ENCODE measurements at regions not wholly inside any gene's neighbourhood (a gene's known extent, or its start where the extent isn't known, plus 50 kb on each side); places are given as distances from the start of the nearest gene placed in this dataset.
A peak's percentile ranks its signal among the peaks of the same experiment; 100 is the strongest.

DNA sequence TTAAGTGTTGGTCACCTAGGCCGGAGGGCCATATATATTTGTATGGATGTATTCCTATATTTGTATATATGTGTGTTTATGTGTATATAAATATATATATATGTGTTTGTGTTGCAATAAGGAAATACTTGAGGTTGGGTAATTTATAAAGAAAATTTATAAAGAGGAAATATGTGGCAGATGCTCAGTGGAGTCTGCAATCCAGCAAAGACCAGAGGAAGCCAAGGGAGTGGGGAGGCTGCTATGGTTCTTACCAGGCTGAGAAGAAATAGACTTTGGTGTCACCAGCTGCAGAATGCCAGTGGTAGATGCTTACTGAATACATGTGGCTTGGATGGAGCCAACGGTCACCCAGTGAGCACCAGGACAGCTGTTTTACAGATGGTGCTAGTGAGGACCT lies 97.4 kb upstream of the ELOVL5 start:
- no peak for TF ChIP-seq CTCF (IDR thresholded peaks at IDR 0.05; ENCODE audit: control insufficient read depth, insufficient read depth, low read depth, low read length, missing control alignments)
- no peak overlapping the region for H3K4me3 ChIP-seq (ENCODE audit: control insufficient read depth, low read depth, low read length)
- DNase-seq (ENCODE audit: low read depth) = no peak

DNA sequence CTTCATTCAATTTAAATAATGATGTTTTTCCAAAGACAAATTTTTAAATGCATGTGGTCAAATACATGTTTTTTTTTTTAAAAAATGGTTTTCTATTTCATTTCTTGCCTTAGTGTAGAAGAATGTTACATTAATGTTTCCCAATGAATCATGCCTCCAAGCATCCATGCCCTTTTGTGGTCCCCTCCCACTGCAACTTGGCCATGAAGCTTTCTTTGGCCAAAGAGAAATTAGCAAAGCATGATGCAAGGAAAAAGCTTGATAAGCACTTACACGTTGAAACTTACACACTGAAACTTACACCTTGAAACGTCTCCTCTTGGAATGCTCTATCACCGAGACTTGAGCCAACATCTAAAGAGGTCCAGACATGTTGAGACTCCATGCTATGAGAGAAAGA lies 93.0 kb upstream of the ELOVL5 start:
- peak; percentile 46 for DNase-seq (ENCODE audit: low read depth)
- H3K4me3 ChIP-seq (ENCODE audit: control insufficient read depth, low read depth, low read length) = no peak overlapping the region
- TF ChIP-seq CTCF (IDR thresholded peaks at IDR 0.05; ENCODE audit: control insufficient read depth, insufficient read depth, low read depth, low read length, missing control alignments) = no peak

GRCh38 chr6:53441035-53441493 lies 92.3 kb upstream of the ELOVL5 start:
- no peak overlapping the region for H3K4me3 ChIP-seq (ENCODE audit: control insufficient read depth, low read depth, low read length)
- TF ChIP-seq CTCF (IDR thresholded peaks at IDR 0.05; ENCODE audit: control insufficient read depth, insufficient read depth, low read depth, low read length, missing control alignments) = no peak
- DNase-seq (ENCODE audit: low read depth) = no peak

GRCh38 chr6:53440336-53440945 lies 91.7 kb upstream of the ELOVL5 start:
- TF ChIP-seq CTCF (IDR thresholded peaks at IDR 0.05; ENCODE audit: control insufficient read depth, insufficient read depth, low read depth, low read length, missing control alignments) = no peak
- H3K4me3 ChIP-seq (ENCODE audit: control insufficient read depth, low read depth, low read length) = no peak overlapping the region
- no peak for DNase-seq (ENCODE audit: low read depth)

GRCh38 chr6:53439556-53439955 lies 90.8 kb upstream of the ELOVL5 start:
- H3K4me3 ChIP-seq (ENCODE audit: control insufficient read depth, low read depth, low read length) = no peak overlapping the region
- TF ChIP-seq CTCF (IDR thresholded peaks at IDR 0.05; ENCODE audit: control insufficient read depth, insufficient read depth, low read depth, low read length, missing control alignments) = no peak
- peak; percentile 56 for DNase-seq (ENCODE audit: low read depth)

GRCh38 chr6:53437557-53438202 lies 88.9 kb upstream of the ELOVL5 start:
- H3K4me3 ChIP-seq (ENCODE audit: control insufficient read depth, low read depth, low read length) = no peak overlapping the region
- peak; percentile 71 for TF ChIP-seq CTCF (IDR thresholded peaks at IDR 0.05; ENCODE audit: control insufficient read depth, insufficient read depth, low read depth, low read length, missing control alignments)
- peak; percentile 74 for DNase-seq (ENCODE audit: low read depth)

All from AG09309 (cell line).